ENCODE measurements at regions not wholly inside any gene's neighbourhood (a gene's known extent, or its start where the extent isn't known, plus 50 kb on each side); places are given as distances from the start of the nearest gene placed in this dataset.
A peak's percentile ranks its signal among the peaks of the same experiment; 100 is the strongest.

DNA sequence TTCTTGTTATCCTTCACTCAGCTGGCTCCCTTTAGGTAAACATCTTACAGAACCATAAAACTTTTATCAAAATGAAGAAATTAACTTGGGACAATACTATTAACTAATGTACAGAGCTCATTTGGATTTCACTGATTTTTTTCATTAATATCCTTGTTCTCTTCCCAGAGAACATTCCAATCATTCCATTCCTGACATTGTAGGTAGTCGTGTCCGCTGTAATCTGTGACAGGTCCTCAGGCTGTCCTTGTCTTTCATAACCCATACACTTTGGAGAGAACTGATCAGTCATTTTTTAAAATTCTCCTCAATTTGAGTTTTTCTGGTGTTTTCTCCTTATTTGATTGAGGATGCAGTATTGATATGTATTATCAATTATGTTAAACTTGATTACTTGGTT, 916.8 kb downstream of the GALC start:
- DNase-seq (ENCODE audit: low read depth in 4 of 4, low spot score in 2 of 4): no peak

DNA sequence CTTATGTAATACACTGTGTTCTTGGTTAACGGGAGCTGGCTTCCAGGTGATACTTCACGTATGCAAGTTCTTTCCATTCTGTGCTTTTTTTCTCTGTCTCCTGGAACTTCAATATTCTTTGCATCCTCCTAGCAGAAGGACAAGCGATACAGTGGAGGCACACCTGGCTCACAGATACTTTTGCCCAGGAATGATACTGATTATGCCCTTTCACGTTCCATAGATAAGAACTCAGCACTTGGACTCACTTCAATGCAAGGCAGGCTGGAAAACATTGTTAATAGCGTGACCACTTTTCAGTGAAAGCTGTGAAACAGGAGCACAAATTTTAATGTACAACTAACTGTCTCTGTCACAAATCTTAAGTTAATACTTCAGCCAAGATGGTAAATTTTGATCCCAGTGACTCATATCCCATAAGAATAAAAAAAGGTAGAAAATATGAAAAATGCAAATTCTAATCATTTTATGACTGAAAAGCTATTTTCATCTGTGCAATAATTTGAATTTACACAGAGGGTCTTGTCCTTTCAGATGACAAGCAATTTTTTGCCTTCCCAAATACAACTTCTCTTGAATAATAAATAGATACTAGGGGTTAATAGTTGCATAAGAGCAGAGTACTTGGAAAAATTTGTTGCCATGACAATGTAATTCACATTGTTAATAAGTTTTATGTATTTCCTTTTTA, 919.0 kb downstream of the GALC start:
- DNase-seq (ENCODE audit: low read depth in 4 of 4, low spot score in 2 of 4): no peak

GRCh38 chr14:87067591-87067990, 925.4 kb downstream of the GALC start:
- no peak for DNase-seq (ENCODE audit: low read depth in 4 of 4, low spot score in 2 of 4)

- DNase-seq (ENCODE audit: low read depth in 4 of 4, low spot score in 2 of 4): no peak
Observed at GRCh38 chr14:87067061-87067460, 925.9 kb downstream of the GALC start.

GRCh38 chr14:87066221-87066817, 926.7 kb downstream of the GALC start:
- no peak for DNase-seq (ENCODE audit: low read depth in 4 of 4, low spot score in 2 of 4)

DNA sequence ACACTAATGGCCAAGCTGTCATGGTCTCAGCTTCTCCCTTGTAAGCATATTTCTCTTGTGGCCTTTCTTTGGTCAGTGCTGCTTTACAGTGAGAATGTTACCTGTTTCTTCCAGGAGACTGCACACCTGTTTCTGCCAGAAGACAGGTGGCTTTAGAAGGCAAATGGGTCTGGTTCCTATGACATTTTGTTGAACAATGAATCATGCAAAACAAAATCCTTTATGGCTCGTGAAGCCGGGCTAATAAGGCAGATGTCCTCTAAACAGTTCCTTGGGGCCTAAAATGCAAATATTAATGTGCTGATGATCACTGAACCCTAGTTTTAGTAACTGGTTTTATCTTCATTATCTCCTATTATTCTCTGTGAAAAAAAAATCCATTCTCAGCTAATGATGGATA, 927.6 kb downstream of the GALC start:
- no peak for DNase-seq (ENCODE audit: low read depth in 4 of 4, low spot score in 2 of 4)

DNA sequence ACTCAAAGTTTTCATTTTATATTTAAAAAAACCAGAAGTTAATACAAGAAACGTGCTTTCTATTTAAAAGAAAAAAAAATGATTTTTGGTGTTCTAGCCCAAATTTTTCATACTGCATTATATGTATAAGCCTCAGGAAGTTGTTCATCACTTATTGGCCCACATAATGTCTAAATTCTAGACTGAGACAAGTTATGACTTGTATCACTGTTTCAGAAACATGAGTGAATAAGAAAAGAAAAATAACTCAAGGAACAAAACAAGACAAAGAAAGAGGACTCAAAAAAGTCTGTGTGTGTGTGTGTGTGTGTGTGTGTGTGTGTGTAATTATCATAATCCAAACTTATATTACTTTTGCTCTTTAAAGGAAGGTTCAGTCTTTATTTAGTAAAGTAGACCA, 929.8 kb downstream of the GALC start:
- no peak for DNase-seq (ENCODE audit: low read depth in 4 of 4, low spot score in 2 of 4)

GRCh38 chr14:87060405-87060804, 932.6 kb downstream of the GALC start:
- no peak for DNase-seq (ENCODE audit: low read depth in 4 of 4, low spot score in 2 of 4)

- no peak for DNase-seq (ENCODE audit: low read depth in 4 of 4, low spot score in 2 of 4)
Observed at GRCh38 chr14:87059060-87059839, 933.7 kb downstream of the GALC start.

GRCh38 chr14:87055007-87055406, 938.0 kb downstream of the GALC start:
- DNase-seq (ENCODE audit: low read depth in 4 of 4, low spot score in 2 of 4): no peak

- DNase-seq (ENCODE audit: low read depth in 4 of 4, low spot score in 2 of 4): no peak
Observed at GRCh38 chr14:87052646-87053225, 940.2 kb downstream of the GALC start.

GRCh38 chr14:87050421-87050820, 942.6 kb downstream of the GALC start:
- DNase-seq (ENCODE audit: low read depth in 4 of 4, low spot score in 2 of 4): no peak

GRCh38 chr14:87049950-87050349, 943.0 kb downstream of the GALC start:
- no peak for DNase-seq (ENCODE audit: low read depth in 4 of 4, low spot score in 2 of 4)

DNA sequence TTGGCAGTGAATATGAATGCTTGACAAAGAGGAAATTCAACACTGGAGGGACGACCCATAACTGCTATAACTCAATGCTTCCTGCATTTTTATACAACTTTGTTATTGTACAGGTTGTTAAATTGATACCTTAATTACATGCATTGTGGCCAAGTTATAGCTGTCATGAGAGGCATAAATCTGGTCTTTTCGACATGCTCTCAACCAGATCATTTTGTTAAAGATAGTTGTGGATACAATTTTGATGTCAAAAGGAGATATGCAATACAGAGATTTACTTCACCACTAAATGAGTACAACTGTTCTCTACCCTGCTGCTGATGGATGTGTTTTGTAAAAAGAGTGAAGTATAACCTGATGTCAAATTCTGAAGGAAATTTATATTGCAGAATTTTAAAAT, 946.0 kb downstream of the GALC start:
- DNase-seq (ENCODE audit: low read depth in 4 of 4, low spot score in 2 of 4): no peak

DNA sequence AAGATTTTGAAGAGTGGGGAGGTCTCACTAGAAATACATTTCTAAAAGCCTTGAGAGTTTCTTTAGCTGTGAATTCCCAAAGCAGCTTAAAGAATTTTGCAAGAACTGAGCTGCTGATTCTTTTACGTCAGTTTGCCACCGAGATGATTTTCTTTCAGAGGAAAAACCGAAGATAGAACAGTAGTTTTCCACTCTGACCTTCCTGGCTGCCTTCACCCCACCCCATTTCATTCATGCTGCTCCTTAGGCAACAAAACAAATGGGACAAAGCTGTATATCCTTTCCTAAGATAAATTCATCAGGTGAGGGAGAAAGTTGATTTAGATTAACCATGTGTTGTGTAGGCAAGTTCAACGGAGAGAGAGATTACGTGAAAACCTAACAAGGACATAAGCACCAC, 947.0 kb downstream of the GALC start:
- DNase-seq (ENCODE audit: low read depth in 4 of 4, low spot score in 2 of 4): no peak

DNA sequence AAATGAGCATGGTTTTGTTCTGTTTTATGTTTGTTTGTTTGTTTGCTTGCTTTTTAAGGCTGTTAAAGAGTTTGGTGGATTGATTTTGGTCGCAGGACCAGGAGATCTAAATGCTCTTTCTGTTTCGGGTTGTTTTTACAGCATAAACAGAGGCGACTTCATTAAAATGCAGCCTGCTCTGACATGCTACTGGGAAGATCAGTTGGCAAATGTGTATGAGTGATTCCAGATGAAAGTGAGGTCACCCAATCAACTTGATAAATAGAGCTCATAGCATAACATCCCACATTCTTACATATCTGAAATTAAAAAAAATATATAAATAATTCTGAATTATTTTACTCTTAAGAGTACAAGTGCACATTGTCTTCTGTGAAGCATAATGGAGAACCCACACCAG, 947.7 kb downstream of the GALC start:
- DNase-seq (ENCODE audit: low read depth in 4 of 4, low spot score in 2 of 4): no peak

- DNase-seq (ENCODE audit: low read depth in 4 of 4, low spot score in 2 of 4): peak in 1 of 4 donors; percentile 7
Observed at GRCh38 chr14:87044807-87045206, 948.2 kb downstream of the GALC start.

- DNase-seq (ENCODE audit: low read depth in 4 of 4, low spot score in 2 of 4): no peak
Observed at GRCh38 chr14:87043667-87044200, 949.2 kb downstream of the GALC start.

- DNase-seq (ENCODE audit: low read depth in 4 of 4, low spot score in 2 of 4): no peak
Observed at GRCh38 chr14:87042354-87042753, 950.6 kb downstream of the GALC start.

- no peak for DNase-seq (ENCODE audit: low read depth in 4 of 4, low spot score in 2 of 4)
Observed at GRCh38 chr14:87041290-87042020, 951.5 kb downstream of the GALC start.

- DNase-seq (ENCODE audit: low read depth in 4 of 4, low spot score in 2 of 4): no peak
Observed at GRCh38 chr14:87034680-87035079, 958.3 kb downstream of the GALC start.

Measured in left renal cortex interstitium (tissue), 4 donors.